Endothelial cell of umbilical vein (primary cell): ENCODE measurements at regions not wholly inside any gene's neighbourhood (a gene's known extent, or its start where the extent isn't known, plus 50 kb on each side); places are given as distances from the start of the nearest gene placed in this dataset.

Experiments
- BruUV-seq: library from RNA; stranded (reverse); fragments of 400-500 nt; replicated peaks from 2 replicates; lab custom pipeline; 2021; lab: Mats Ljungman, UMichigan
- CTCF ChIA-PET: fragments of 300-600, 350-600 bp; sonication (Branson Sonifier 250); formaldehyde crosslinking; loops from one replicate; lab custom pipeline; 2021; ENCODE audit warnings: antibody characterized with exemption, inconsistent platforms; lab: Charles Lee
- POLR2A ChIA-PET: fragments of 300-600, 350-600 bp; sonication (Branson Sonifier 250); formaldehyde crosslinking; loops from one replicate; lab custom pipeline; 2021; ENCODE audit warnings: antibody characterized with exemption, inconsistent platforms; lab: Charles Lee
- DNase-seq: peaks from one replicate; pipeline ENCODE4 v3.0.0-alpha.2; 2011; ENCODE audit warnings: low read depth, low spot score
- FAIRE-seq: peaks from 2 replicates; lab custom pipeline; 2011; peaks lifted over from hg19 to GRCh38; lab: Jason Lieb, UNC
- H2AFZ ChIP-seq: 2 replicates; pipeline ENCODE4 v1.6.0; 2012; ENCODE audit warnings: low read depth, low read length, control low read depth, inconsistent platforms
- H3K27ac ChIP-seq: 2 replicates; pipeline ENCODE4 v1.5.1; 2011; ENCODE audit warnings: low read depth, mild to moderate bottlenecking, control low read depth, low read length, moderate library complexity; ENCODE audit not compliant: insufficient read depth
- H3K27me3 ChIP-seq, 2 experiments: 2 replicates each; pipeline versions ENCODE4 v1.6.0 to v1.6.1; 2011; ENCODE audit warnings: low read length in 2 of 2, mixed read lengths in 1 of 2; ENCODE audit not compliant: control insufficient read depth in 2 of 2, insufficient read depth in 2 of 2
- H3K36me3 ChIP-seq, 2 experiments: 2 replicates in 1 of 2; 3 replicates in 1 of 2; pipeline ENCODE4 v1.5.1; 2011; ENCODE audit warnings: low read length in 2 of 2, mild to moderate bottlenecking in 1 of 2, moderate library complexity in 1 of 2; ENCODE audit not compliant: control insufficient read depth in 2 of 2, insufficient read depth in 2 of 2; ENCODE audit errors: extremely low read depth in 1 of 2
- H3K4me1 ChIP-seq: 3 replicates; pipeline ENCODE4 v1.5.1; 2011; ENCODE audit warnings: mild to moderate bottlenecking, low read length; ENCODE audit not compliant: control insufficient read depth, insufficient read depth; ENCODE audit errors: extremely low read depth
- H3K4me2 ChIP-seq: 2 replicates; pipeline ENCODE4 v1.6.1; 2011; ENCODE audit warnings: low read length, control low read depth, mixed read lengths; ENCODE audit not compliant: insufficient read depth
- H3K4me3 ChIP-seq, 3 experiments: fragments of 200-600 bp in 1 of 3; sonication (generic), shearing (Covaris generic) in 1 of 3; replicated peaks in 1 of 3; 2 replicates each; pipeline ENCODE4 v1.5.1; 2011 to 2016; ENCODE audit warnings: control low read depth in 3 of 3, low read length in 3 of 3, mild to moderate bottlenecking in 2 of 3, inconsistent platforms in 1 of 3, low read depth in 1 of 3, moderate library complexity in 1 of 3; ENCODE audit not compliant: insufficient read depth in 1 of 3
- H3K79me2 ChIP-seq: 2 replicates; pipeline ENCODE4 v1.6.0; 2012; ENCODE audit warnings: low read length, inconsistent platforms; ENCODE audit not compliant: control insufficient read depth, insufficient read depth
- H3K9ac ChIP-seq: replicated peaks from 2 replicates; pipeline ENCODE3; 2011; ENCODE audit warnings: low read length, control low read depth; ENCODE audit not compliant: insufficient read depth; ENCODE audit errors: extremely low read depth
- H3K9me1 ChIP-seq: replicated peaks from 3 replicates; pipeline ENCODE4 v1.6.0; 2011; ENCODE audit warnings: mild to moderate bottlenecking, low read length; ENCODE audit not compliant: control insufficient read depth, insufficient read depth; ENCODE audit errors: extremely low read depth
- H3K9me3 ChIP-seq: replicated peaks from 2 replicates; pipeline ENCODE4 v1.5.1; 2012; ENCODE audit warnings: low read length, inconsistent platforms; ENCODE audit not compliant: control insufficient read depth, insufficient read depth
- H4K20me1 ChIP-seq: replicated peaks from 2 replicates; pipeline ENCODE3; 2011; ENCODE audit warnings: mild to moderate bottlenecking, low read length; ENCODE audit not compliant: control insufficient read depth, insufficient read depth; ENCODE audit errors: extremely low read depth
- EZH2 ChIP-seq: IDR thresholded peaks from 2 replicates; pipeline ENCODE4 v1.6.1; 2012; ENCODE audit warnings: borderline replicate concordance, low read depth, mild to moderate bottlenecking, moderate library complexity, low read length, inconsistent platforms; ENCODE audit not compliant: severe bottlenecking
- FOS ChIP-seq: IDR thresholded peaks from 2 replicates; pipeline ENCODE4 v1.6.1; 2011; ENCODE audit warnings: mild to moderate bottlenecking, low read length, moderate library complexity, borderline replicate concordance; ENCODE audit not compliant: insufficient read depth
- GATA2 ChIP-seq: IDR thresholded peaks from 2 replicates; pipeline ENCODE4 v1.7.0; 2011; ENCODE audit warnings: low read depth, mild to moderate bottlenecking, moderate library complexity, mixed read lengths, low read length; ENCODE audit not compliant: insufficient read length, insufficient read depth
- JUN ChIP-seq: IDR thresholded peaks from 2 replicates; pipeline ENCODE4 v1.6.1; 2011; ENCODE audit warnings: borderline replicate concordance, low read depth; ENCODE audit not compliant: insufficient read length, insufficient read depth
- MYC ChIP-seq: IDR thresholded peaks from one replicate; pipeline ENCODE4 v1.6.1; 2011; ENCODE audit warnings: mild to moderate bottlenecking, low read depth, low read length
- POLR2A ChIP-seq: IDR thresholded peaks from 2 replicates; pipeline ENCODE4 v1.6.1; 2012; ENCODE audit warnings: low read depth, mild to moderate bottlenecking, control low read depth, low read length
- POLR2AphosphoS5 ChIP-seq: IDR thresholded peaks from 2 replicates; pipeline ENCODE4 v1.6.1; 2012; ENCODE audit warnings: low read depth, mild to moderate bottlenecking, control low read depth, low read length, moderate library complexity; ENCODE audit not compliant: insufficient read depth
- dilution Hi-C: fragments of 300-500 bp; cut with MboI; formaldehyde crosslinking; loops from one replicate; pipeline ENCODE4 v1.15.0; 2019; ENCODE audit warnings: low sequenced_read_pairs; ENCODE audit not compliant: extremely low pct_ligation_motif_present
- intact Hi-C: fragments of 100-400 bp; cut with micrococcal nuclease; formaldehyde crosslinking; loops from one replicate; pipeline ENCODE4 v1.10.0; 2022
- TF ChIP-seq, protein P1 (sequence below), 2 donors: IDR thresholded peaks; 1 replicate in 1 of 2; 2 replicates in 1 of 2; pipeline ENCODE4 v1.5.1; 2011; ENCODE audit warnings: low read length in 2 of 2, mild to moderate bottlenecking in 2 of 2, moderate library complexity in 2 of 2, control low read depth in 1 of 2, inconsistent platforms in 1 of 2, low read depth in 1 of 2; ENCODE audit not compliant: insufficient read depth in 1 of 2; ENCODE audit errors: extremely low read depth in 1 of 2
- TF ChIP-seq, protein P2 (sequence below): IDR thresholded peaks from 2 replicates; pipeline ENCODE4 v1.6.1; 2011; ENCODE audit not compliant: insufficient read depth, insufficient read length

- no peak overlapping the region for H3K9ac ChIP-seq
- H3K4me2 ChIP-seq: no peak overlapping the region
- H3K27ac ChIP-seq: no peak overlapping the region
- no peaks in the 10 kb centered on the region for H3K27me3 ChIP-seq
- H3K79me2 ChIP-seq: no peaks in the 10 kb centered on the region
- intact Hi-C loops: no loop called here
- H2AFZ ChIP-seq: no peak overlapping the region
- H3K9me3 ChIP-seq: peaks cover 6% of the 10 kb centered on the region
- H4K20me1 ChIP-seq: no peaks in the 10 kb centered on the region
- no peaks in the 10 kb centered on the region for H3K4me1 ChIP-seq
- dilution Hi-C loops: no loop called here
- no peak for TF ChIP-seq FOS
- no peak for TF ChIP-seq EZH2
- TF ChIP-seq JUN: no peak
- no peak for TF ChIP-seq GATA2
- TF ChIP-seq, protein P1, sequence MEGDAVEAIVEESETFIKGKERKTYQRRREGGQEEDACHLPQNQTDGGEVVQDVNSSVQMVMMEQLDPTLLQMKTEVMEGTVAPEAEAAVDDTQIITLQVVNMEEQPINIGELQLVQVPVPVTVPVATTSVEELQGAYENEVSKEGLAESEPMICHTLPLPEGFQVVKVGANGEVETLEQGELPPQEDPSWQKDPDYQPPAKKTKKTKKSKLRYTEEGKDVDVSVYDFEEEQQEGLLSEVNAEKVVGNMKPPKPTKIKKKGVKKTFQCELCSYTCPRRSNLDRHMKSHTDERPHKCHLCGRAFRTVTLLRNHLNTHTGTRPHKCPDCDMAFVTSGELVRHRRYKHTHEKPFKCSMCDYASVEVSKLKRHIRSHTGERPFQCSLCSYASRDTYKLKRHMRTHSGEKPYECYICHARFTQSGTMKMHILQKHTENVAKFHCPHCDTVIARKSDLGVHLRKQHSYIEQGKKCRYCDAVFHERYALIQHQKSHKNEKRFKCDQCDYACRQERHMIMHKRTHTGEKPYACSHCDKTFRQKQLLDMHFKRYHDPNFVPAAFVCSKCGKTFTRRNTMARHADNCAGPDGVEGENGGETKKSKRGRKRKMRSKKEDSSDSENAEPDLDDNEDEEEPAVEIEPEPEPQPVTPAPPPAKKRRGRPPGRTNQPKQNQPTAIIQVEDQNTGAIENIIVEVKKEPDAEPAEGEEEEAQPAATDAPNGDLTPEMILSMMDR (IDR thresholded peaks at IDR 0.05; ENCODE audit: extremely low read depth in 1 of 2, insufficient read depth in 1 of 2, low read depth in 1 of 2, low read length in 2 of 2): no peak
- TF ChIP-seq POLR2AphosphoS5: no peak
- TF ChIP-seq, protein P2, sequence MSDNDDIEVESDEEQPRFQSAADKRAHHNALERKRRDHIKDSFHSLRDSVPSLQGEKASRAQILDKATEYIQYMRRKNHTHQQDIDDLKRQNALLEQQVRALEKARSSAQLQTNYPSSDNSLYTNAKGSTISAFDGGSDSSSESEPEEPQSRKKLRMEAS: no peak
- TF ChIP-seq POLR2A: no peak
- TF ChIP-seq MYC: no peak
- DNase-seq (no peak), FAIRE-seq (no peak)
- no TSS peak for BruUV-seq
- no peaks in the 10 kb centered on the region for H3K9me1 ChIP-seq
- CTCF ChIA-PET: no interaction called here
- H3K36me3 ChIP-seq: no peaks in the 10 kb centered on the region
- H3K4me3 ChIP-seq: no peak overlapping the region
- POLR2A ChIA-PET: no interaction called here
Measured at GRCh38 chr20:16215041-16215440, 358.2 kb downstream of the KIF16B start.
